ENCODE measurements at regions not wholly inside any gene's neighbourhood (a gene's known extent, or its start where the extent isn't known, plus 50 kb on each side); places are given as distances from the start of the nearest gene placed in this dataset.

DNA sequence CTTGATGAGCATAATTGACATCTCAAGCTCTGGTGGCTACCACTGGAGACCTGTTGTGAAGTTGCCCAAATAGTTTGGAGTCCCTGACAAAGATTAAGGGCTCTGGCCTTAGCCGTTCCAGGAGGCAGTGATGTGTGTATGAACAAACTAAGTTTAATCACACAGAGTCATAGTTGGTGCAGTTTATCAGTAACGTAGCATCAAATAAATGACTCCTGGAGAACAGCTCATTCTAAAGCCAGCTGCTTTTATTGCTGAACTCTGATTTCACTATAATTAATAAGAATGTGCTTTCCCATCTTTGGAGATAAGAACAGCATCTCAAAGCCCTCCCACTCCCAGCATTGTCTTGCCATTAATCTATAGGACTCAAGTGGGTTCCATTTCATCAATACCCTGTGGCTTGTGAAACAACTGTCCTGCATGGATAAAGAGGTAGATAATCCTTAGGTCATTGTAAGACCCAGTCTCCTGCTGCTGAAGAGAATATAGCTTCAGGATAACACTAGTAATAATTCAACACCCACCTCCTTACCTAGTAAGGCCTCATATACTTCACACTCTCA is 211.4 kb upstream of the THUMPD2 start:
- no peak for TF ChIP-seq JUNB (IDR thresholded peaks at IDR 0.05)
- TF ChIP-seq, protein P1, sequence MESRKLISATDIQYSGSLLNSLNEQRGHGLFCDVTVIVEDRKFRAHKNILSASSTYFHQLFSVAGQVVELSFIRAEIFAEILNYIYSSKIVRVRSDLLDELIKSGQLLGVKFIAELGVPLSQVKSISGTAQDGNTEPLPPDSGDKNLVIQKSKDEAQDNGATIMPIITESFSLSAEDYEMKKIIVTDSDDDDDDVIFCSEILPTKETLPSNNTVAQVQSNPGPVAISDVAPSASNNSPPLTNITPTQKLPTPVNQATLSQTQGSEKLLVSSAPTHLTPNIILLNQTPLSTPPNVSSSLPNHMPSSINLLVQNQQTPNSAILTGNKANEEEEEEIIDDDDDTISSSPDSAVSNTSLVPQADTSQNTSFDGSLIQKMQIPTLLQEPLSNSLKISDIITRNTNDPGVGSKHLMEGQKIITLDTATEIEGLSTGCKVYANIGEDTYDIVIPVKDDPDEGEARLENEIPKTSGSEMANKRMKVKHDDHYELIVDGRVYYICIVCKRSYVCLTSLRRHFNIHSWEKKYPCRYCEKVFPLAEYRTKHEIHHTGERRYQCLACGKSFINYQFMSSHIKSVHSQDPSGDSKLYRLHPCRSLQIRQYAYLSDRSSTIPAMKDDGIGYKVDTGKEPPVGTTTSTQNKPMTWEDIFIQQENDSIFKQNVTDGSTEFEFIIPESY (IDR thresholded peaks at IDR 0.05) = no peak
- TF ChIP-seq, protein P2, sequence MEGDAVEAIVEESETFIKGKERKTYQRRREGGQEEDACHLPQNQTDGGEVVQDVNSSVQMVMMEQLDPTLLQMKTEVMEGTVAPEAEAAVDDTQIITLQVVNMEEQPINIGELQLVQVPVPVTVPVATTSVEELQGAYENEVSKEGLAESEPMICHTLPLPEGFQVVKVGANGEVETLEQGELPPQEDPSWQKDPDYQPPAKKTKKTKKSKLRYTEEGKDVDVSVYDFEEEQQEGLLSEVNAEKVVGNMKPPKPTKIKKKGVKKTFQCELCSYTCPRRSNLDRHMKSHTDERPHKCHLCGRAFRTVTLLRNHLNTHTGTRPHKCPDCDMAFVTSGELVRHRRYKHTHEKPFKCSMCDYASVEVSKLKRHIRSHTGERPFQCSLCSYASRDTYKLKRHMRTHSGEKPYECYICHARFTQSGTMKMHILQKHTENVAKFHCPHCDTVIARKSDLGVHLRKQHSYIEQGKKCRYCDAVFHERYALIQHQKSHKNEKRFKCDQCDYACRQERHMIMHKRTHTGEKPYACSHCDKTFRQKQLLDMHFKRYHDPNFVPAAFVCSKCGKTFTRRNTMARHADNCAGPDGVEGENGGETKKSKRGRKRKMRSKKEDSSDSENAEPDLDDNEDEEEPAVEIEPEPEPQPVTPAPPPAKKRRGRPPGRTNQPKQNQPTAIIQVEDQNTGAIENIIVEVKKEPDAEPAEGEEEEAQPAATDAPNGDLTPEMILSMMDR (IDR thresholded peaks at IDR 0.05 in 2 of 3, conservative IDR thresholded peaks at IDR 0.05 in 1 of 3; ENCODE audit: control insufficient read depth in 2 of 3, extremely low read depth in 1 of 3, insufficient read depth in 1 of 3, low read depth in 3 of 3, low read length in 3 of 3) = no peak
- TF ChIP-seq ESRRA (IDR thresholded peaks at IDR 0.05; ENCODE audit: low read length) = no peak
- no peak for TF ChIP-seq ZNF384 (IDR thresholded peaks at IDR 0.05; ENCODE audit: borderline replicate concordance, low read depth, low read length)
- TF ChIP-seq POLR2A (IDR thresholded peaks at IDR 0.05; ENCODE audit: low read depth, low read length) = no peak
- TF ChIP-seq SIN3A (IDR thresholded peaks at IDR 0.05; ENCODE audit: low read depth, low read length) = no peak
- TF ChIP-seq ZNF274 (IDR thresholded peaks at IDR 0.05; ENCODE audit: insufficient read depth, insufficient read length) = no peak
- TF ChIP-seq GATAD2B (conservative IDR thresholded peaks at IDR 0.05; ENCODE audit: low read depth) = no peak
- TF ChIP-seq, protein P3, sequence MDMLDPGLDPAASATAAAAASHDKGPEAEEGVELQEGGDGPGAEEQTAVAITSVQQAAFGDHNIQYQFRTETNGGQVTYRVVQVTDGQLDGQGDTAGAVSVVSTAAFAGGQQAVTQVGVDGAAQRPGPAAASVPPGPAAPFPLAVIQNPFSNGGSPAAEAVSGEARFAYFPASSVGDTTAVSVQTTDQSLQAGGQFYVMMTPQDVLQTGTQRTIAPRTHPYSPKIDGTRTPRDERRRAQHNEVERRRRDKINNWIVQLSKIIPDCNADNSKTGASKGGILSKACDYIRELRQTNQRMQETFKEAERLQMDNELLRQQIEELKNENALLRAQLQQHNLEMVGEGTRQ (IDR thresholded peaks at IDR 0.05; ENCODE audit: borderline replicate concordance, low read depth, low read length) = no peak

All from GM12878 (cell line).